HEK293T (cell line): ENCODE measurements at regions not wholly inside any gene's neighbourhood (a gene's known extent, or its start where the extent isn't known, plus 50 kb on each side); places are given as distances from the start of the nearest gene placed in this dataset.

Experiments used
- ARNT ChIP-seq: fragments of 450-650 bp; IDR thresholded peaks from 2 replicates; pipeline ENCODE4 v1.6.1; 2017; ENCODE audit warnings: mild to moderate bottlenecking
- FOXK2 ChIP-seq: fragments of 450-650 bp; IDR thresholded peaks from 2 replicates; pipeline ENCODE4 v1.6.1; 2016; ENCODE audit warnings: mild to moderate bottlenecking
- FOXM1 ChIP-seq: fragments of 450-650 bp; IDR thresholded peaks from 2 replicates; pipeline ENCODE4 v1.6.1; 2017; ENCODE audit warnings: mild to moderate bottlenecking, borderline replicate concordance
- HDGF ChIP-seq: fragments of 450-650 bp; IDR thresholded peaks from 2 replicates; pipeline ENCODE4 v1.6.1; 2017; ENCODE audit warnings: antibody characterized with exemption, borderline replicate concordance
- L3MBTL2 ChIP-seq: fragments of 450-650 bp; conservative IDR thresholded peaks from 2 replicates; pipeline ENCODE4 v1.6.1; 2016; ENCODE audit warnings: mild to moderate bottlenecking
- SP1 ChIP-seq: fragments of 450-650 bp; IDR thresholded peaks from 2 replicates; pipeline ENCODE4 v1.6.1; 2017
- SUZ12 ChIP-seq: fragments of 450-650 bp; IDR thresholded peaks from 2 replicates; pipeline ENCODE4 v1.6.1; 2016; ENCODE audit warnings: mild to moderate bottlenecking
- TARDBP ChIP-seq: fragments of 450-650 bp; IDR thresholded peaks from 2 replicates; pipeline ENCODE4 v1.6.1; 2016
- ZNF384 ChIP-seq: fragments of 450-650 bp; IDR thresholded peaks from 2 replicates; pipeline ENCODE4 v1.6.1; 2016

GRCh38 chr10:90227217-90227656 is 525.8 kb downstream of the KIF20B start:
- TF ChIP-seq ARNT (no peak), FOXK2 (no peak), TARDBP (no peak), HDGF (no peak), SP1 (no peak), FOXM1 (no peak), L3MBTL2 (no peak), SUZ12 (no peak), ZNF384 (no peak)
